ENCODE measurements at regions not wholly inside any gene's neighbourhood (a gene's known extent, or its start where the extent isn't known, plus 50 kb on each side); places are given as distances from the start of the nearest gene placed in this dataset.

GRCh38 chr18:24631243-24632025, 171.0 kb downstream of the HRH4 start:
- TF ChIP-seq, protein P1, sequence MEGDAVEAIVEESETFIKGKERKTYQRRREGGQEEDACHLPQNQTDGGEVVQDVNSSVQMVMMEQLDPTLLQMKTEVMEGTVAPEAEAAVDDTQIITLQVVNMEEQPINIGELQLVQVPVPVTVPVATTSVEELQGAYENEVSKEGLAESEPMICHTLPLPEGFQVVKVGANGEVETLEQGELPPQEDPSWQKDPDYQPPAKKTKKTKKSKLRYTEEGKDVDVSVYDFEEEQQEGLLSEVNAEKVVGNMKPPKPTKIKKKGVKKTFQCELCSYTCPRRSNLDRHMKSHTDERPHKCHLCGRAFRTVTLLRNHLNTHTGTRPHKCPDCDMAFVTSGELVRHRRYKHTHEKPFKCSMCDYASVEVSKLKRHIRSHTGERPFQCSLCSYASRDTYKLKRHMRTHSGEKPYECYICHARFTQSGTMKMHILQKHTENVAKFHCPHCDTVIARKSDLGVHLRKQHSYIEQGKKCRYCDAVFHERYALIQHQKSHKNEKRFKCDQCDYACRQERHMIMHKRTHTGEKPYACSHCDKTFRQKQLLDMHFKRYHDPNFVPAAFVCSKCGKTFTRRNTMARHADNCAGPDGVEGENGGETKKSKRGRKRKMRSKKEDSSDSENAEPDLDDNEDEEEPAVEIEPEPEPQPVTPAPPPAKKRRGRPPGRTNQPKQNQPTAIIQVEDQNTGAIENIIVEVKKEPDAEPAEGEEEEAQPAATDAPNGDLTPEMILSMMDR (IDR thresholded peaks at IDR 0.05; ENCODE audit: low read length, missing control alignments): no peak
- H3K4me3 ChIP-seq (replicated peaks; ENCODE audit: low read depth, low read length): no peak overlapping the region

DNA sequence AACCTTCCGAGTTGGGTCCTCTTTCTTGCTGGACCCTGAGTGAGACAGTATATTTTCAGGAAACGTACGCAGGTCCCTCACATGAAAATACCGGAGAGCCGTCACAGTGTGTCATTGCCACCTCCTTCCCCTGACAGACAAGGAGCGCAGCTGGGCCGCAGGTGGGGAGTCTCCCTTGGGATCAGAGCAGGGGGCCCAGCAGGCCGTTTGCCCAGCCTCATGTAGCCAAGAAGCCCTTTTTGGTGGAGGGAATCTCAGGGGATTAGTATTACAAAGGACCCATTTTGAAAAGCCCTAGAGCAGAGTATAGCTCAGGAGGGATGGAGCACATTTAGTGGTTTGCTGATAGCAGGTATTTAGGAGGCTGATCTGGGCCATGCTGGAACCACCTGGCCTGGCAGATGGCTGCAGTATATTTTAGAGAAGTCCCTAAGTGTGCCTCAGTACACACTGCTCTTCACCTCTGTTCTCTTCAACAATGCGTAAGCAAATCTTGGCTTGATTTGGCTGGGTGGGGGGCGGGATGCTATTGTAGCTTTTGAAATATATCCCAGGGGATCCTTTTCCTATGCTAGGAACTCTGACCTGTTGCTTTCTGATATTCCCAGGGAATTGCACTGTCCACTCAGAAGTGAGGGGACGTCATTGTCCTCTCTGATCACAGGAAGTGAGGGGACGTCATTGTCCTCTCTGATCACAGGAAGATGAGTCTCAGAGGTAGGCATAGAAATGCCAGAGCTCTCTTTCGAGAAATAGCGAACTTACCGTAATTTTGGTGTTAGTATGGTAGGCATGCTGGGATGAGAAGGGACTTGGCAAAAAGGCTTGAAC, 171.9 kb downstream of the HRH4 start:
- H3K4me3 ChIP-seq (replicated peaks; ENCODE audit: low read depth, low read length): no peak overlapping the region
- DNase-seq (ENCODE audit: low read depth): no peak
- TF ChIP-seq, protein P1 (IDR thresholded peaks at IDR 0.05; ENCODE audit: low read length, missing control alignments): no peak

More at GRCh38 chr18:24631243-24632025, 171.0 kb downstream of the HRH4 start:
- DNase-seq (ENCODE audit: low read depth): no peak

- TF ChIP-seq, protein P1 (IDR thresholded peaks at IDR 0.05; ENCODE audit: low read length, missing control alignments): no peak
- DNase-seq (ENCODE audit: low read depth): no peak
- no peak overlapping the region for H3K4me3 ChIP-seq (replicated peaks; ENCODE audit: low read depth, low read length)
Measured at GRCh38 chr18:24633121-24633520, 172.7 kb downstream of the HRH4 start.

- DNase-seq (ENCODE audit: low read depth): no peak
- TF ChIP-seq, protein P1 (IDR thresholded peaks at IDR 0.05; ENCODE audit: low read length, missing control alignments): no peak
- H3K4me3 ChIP-seq (replicated peaks; ENCODE audit: low read depth, low read length): no peak overlapping the region
Measured at GRCh38 chr18:24649571-24649970, 189.1 kb downstream of the HRH4 start.

DNA sequence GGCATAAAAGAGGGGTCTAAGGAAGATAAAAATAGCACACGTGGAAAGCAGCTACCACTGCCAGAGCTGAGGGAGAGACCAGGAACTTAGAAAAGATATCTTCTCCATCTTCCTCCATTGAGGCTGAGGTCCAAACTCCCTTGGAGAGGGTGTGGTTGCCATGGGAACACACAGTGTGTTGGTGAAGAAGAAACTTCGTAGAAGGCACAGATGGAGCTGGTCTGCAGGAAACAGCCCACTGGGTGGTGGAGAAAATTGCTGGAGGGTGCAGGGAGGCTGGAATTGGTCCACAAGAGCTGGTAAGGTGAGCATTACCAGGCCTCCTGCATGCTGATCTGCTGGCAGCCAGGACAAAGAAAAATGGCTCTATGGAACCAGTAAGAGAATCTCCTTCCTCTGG, 191.0 kb downstream of the HRH4 start:
- no peak for DNase-seq (ENCODE audit: low read depth)
- H3K4me3 ChIP-seq (replicated peaks; ENCODE audit: low read depth, low read length): no peak overlapping the region
- TF ChIP-seq, protein P1 (IDR thresholded peaks at IDR 0.05; ENCODE audit: low read length, missing control alignments): no peak

GRCh38 chr18:24656050-24656449, 195.6 kb downstream of the HRH4 start:
- no peak overlapping the region for H3K4me3 ChIP-seq (replicated peaks; ENCODE audit: low read depth, low read length)
- DNase-seq (ENCODE audit: low read depth): no peak
- TF ChIP-seq, protein P1 (IDR thresholded peaks at IDR 0.05; ENCODE audit: low read length, missing control alignments): no peak

All from fibroblast of pulmonary artery (primary cell).